ENCODE measurements at regions not wholly inside any gene's neighbourhood (a gene's known extent, or its start where the extent isn't known, plus 50 kb on each side); places are given as distances from the start of the nearest gene placed in this dataset.

GRCh38 chr5:163624431-163624830 lies 119.0 kb downstream of the MAT2B start:
- ChIA-PET POLR2A (interaction anchor here (0.7 to 1.0 kb wide), 2 partner anchors 11 to 76 kb away, joined by 3 read pairs; no protein-coding TSS in a partner anchor), CTCF (interaction anchor here (1.1 to 1.5 kb wide), 2 partner anchors 16 to 62 kb away, joined by 3 to 4 read pairs; no protein-coding TSS in a partner anchor)
- no peak for TF ChIP-seq CTCF (IDR thresholded peaks at IDR 0.05; ENCODE audit: unreplicated experiment)
- H3K4me1 Mint-ChIP-seq (ENCODE audit: insufficient read depth, unreplicated experiment), result no peaks in the 10 kb centered on the region
- DNase-seq (ENCODE audit: unreplicated experiment), result no peak
- no peak overlapping the region for H3K4me3 Mint-ChIP-seq (ENCODE audit: unreplicated experiment)
- no peaks in the 10 kb centered on the region for H3K36me3 Mint-ChIP-seq (ENCODE audit: insufficient read depth, unreplicated experiment)
- intact Hi-C loops (cut with micrococcal nuclease), result no loop called here
- no peaks in the 10 kb centered on the region for H3K9me3 Mint-ChIP-seq (ENCODE audit: unreplicated experiment)
- BruUV-seq (replicated peaks), result no TSS peak
- no peaks in the 10 kb centered on the region for H3K27me3 Mint-ChIP-seq (ENCODE audit: insufficient read depth, unreplicated experiment)
- no peak overlapping the region for H3K27ac Mint-ChIP-seq (ENCODE audit: low read depth, unreplicated experiment)

GRCh38 chr5:163626904-163627434 lies 121.5 kb downstream of the MAT2B start:
- TF ChIP-seq CTCF (IDR thresholded peaks at IDR 0.05; ENCODE audit: unreplicated experiment), result no peak
- DNase-seq (ENCODE audit: unreplicated experiment), result no peak
- POLR2A ChIA-PET, result interaction anchor here (0.7 kb wide), 1 partner anchor 70 kb away, joined by 3 read pairs; no protein-coding TSS in a partner anchor
- intact Hi-C loops (cut with micrococcal nuclease), result no loop called here
- CTCF ChIA-PET, result interaction anchor here (0.6 kb wide), 1 partner anchor 1778 kb away, joined by 3 read pairs; no protein-coding TSS in a partner anchor
- no peaks in the 10 kb centered on the region for H3K36me3 Mint-ChIP-seq (ENCODE audit: insufficient read depth, unreplicated experiment)
- H3K27me3 Mint-ChIP-seq (ENCODE audit: insufficient read depth, unreplicated experiment), result no peaks in the 10 kb centered on the region
- H3K9me3 Mint-ChIP-seq (ENCODE audit: unreplicated experiment), result no peaks in the 10 kb centered on the region
- no peak overlapping the region for H3K4me3 Mint-ChIP-seq (ENCODE audit: unreplicated experiment)
- H3K27ac Mint-ChIP-seq (ENCODE audit: low read depth, unreplicated experiment), result no peak overlapping the region
- BruUV-seq (replicated peaks), result no TSS peak
- no peaks in the 10 kb centered on the region for H3K4me1 Mint-ChIP-seq (ENCODE audit: insufficient read depth, unreplicated experiment)

GRCh38 chr5:163631856-163632255 lies 126.4 kb downstream of the MAT2B start:
- Mint-ChIP-seq H3K36me3 (ENCODE audit: insufficient read depth, unreplicated experiment) (no peaks in the 10 kb centered on the region), H3K4me1 (ENCODE audit: insufficient read depth, unreplicated experiment) (no peaks in the 10 kb centered on the region), H3K9me3 (ENCODE audit: unreplicated experiment) (no peaks in the 10 kb centered on the region), H3K4me3 (ENCODE audit: unreplicated experiment) (no peak overlapping the region), H3K27me3 (ENCODE audit: insufficient read depth, unreplicated experiment) (no peaks in the 10 kb centered on the region), H3K27ac (ENCODE audit: low read depth, unreplicated experiment) (no peak overlapping the region)
- BruUV-seq (replicated peaks), result no TSS peak
- ChIA-PET POLR2A (interaction anchor here (1.0 to 4.8 kb wide), 2 partner anchors 9 to 18 kb away, joined by 3 to 23 read pairs; no protein-coding TSS in a partner anchor), CTCF (interaction anchor here (0.6 to 1.2 kb wide), 2 partner anchors 19 to 45 kb away, joined by 3 to 4 read pairs; no protein-coding TSS in a partner anchor)
- DNase-seq (ENCODE audit: unreplicated experiment), result no peak
- intact Hi-C loops (cut with micrococcal nuclease), result no loop called here
- no peak for TF ChIP-seq CTCF (IDR thresholded peaks at IDR 0.05; ENCODE audit: unreplicated experiment)

GRCh38 chr5:163633926-163634460 lies 128.6 kb downstream of the MAT2B start:
- Mint-ChIP-seq H3K36me3 (ENCODE audit: insufficient read depth, unreplicated experiment) (no peaks in the 10 kb centered on the region), H3K4me3 (ENCODE audit: unreplicated experiment) (no peak overlapping the region), H3K27ac (ENCODE audit: low read depth, unreplicated experiment) (no peak overlapping the region), H3K4me1 (ENCODE audit: insufficient read depth, unreplicated experiment) (no peaks in the 10 kb centered on the region), H3K9me3 (ENCODE audit: unreplicated experiment) (peaks cover 8% of the 10 kb centered on the region), H3K27me3 (ENCODE audit: insufficient read depth, unreplicated experiment) (no peaks in the 10 kb centered on the region)
- CTCF ChIA-PET, result interaction anchor here (0.7 to 1.2 kb wide), 2 partner anchors 10 to 71 kb away, joined by 3 to 4 read pairs; no protein-coding TSS in a partner anchor
- POLR2A ChIA-PET, result interaction anchor here (1.3 to 4.8 kb wide), 2 partner anchors 10 to 16 kb away, joined by 4 to 23 read pairs; no protein-coding TSS in a partner anchor
- BruUV-seq (replicated peaks), result no TSS peak
- peak; percentile 72 for DNase-seq (ENCODE audit: unreplicated experiment)
- TF ChIP-seq CTCF (IDR thresholded peaks at IDR 0.05; ENCODE audit: unreplicated experiment), result no peak
- intact Hi-C loops (cut with micrococcal nuclease), result no loop called here

Data from MCF 10A (cell line).